Progenitor cell of endocrine pancreas (in vitro differentiated cells): ENCODE measurements at regions not wholly inside any gene's neighbourhood (a gene's known extent, or its start where the extent isn't known, plus 50 kb on each side); places are given as distances from the start of the nearest gene placed in this dataset.
"Not testable (repeated sequence)": the region's sequence is repeated elsewhere in the genome, so short reads cannot be mapped to it uniquely, and the experiment has no call there.

Experiments
- DNase-seq: peaks from one replicate; pipeline ENCODE4 v3.0.0; 2021; ENCODE audit warnings: low spot score; ENCODE audit not compliant: unreplicated experiment
- H3K27ac Mint-ChIP-seq: 2 replicates; pipeline ENCODE4 v1.8.0; 2021; ENCODE audit warnings: mild to moderate bottlenecking, moderate library complexity, mixed read lengths
- H3K27me3 Mint-ChIP-seq: 2 replicates; pipeline ENCODE4 v1.8.0; 2021; ENCODE audit warnings: mixed read lengths
- H3K36me3 Mint-ChIP-seq: 2 replicates; pipeline ENCODE4 v1.8.0; 2022; ENCODE audit warnings: mixed read lengths; ENCODE audit not compliant: insufficient read depth
- H3K4me1 Mint-ChIP-seq: 2 replicates; pipeline ENCODE4 v1.8.0; 2021; ENCODE audit warnings: low read depth, mixed read lengths
- H3K4me3 Mint-ChIP-seq: 2 replicates; pipeline ENCODE4 v1.8.0; 2021; ENCODE audit warnings: low read depth, mild to moderate bottlenecking, moderate library complexity, mixed read lengths
- H3K9me3 Mint-ChIP-seq: 2 replicates; pipeline ENCODE4 v1.8.0; 2021; ENCODE audit warnings: low read depth, mixed read lengths
- TF ChIP-seq, protein P1 (sequence below): fragments of 200-600 bp; sonication (generic); IDR thresholded peaks from one replicate; pipeline ENCODE4 v1.5.0; 2021; ENCODE audit warnings: antibody characterized with exemption, mild to moderate bottlenecking; ENCODE audit not compliant: unreplicated experiment

DNA sequence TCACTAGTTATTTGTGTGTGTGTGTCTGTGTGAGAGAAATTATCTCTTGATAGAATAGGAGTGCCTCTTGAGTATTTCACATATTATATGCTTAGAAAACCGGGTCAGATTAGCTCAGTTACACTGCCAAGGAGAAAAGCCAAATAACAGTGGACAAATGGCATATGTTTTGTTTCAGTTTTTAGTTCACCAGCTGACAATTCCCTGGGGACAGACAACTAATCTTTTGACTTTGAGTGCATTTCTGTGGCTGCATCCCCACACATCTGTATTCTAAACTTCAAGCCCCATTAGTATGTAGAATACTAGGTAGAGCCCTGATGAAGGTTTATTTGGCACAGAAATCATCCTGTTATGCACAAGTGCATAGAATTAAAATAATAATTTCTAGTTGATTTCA lies 227.7 kb upstream of the CNTN3 start:
- no peaks in the 10 kb centered on the region for H3K27me3 Mint-ChIP-seq
- peaks cover 8% of the 10 kb centered on the region for H3K4me1 Mint-ChIP-seq
- no peaks in the 10 kb centered on the region for H3K9me3 Mint-ChIP-seq
- no peak overlapping the region for H3K4me3 Mint-ChIP-seq
- no peaks in the 10 kb centered on the region for H3K36me3 Mint-ChIP-seq
- DNase-seq = no peak
- TF ChIP-seq, protein P1, sequence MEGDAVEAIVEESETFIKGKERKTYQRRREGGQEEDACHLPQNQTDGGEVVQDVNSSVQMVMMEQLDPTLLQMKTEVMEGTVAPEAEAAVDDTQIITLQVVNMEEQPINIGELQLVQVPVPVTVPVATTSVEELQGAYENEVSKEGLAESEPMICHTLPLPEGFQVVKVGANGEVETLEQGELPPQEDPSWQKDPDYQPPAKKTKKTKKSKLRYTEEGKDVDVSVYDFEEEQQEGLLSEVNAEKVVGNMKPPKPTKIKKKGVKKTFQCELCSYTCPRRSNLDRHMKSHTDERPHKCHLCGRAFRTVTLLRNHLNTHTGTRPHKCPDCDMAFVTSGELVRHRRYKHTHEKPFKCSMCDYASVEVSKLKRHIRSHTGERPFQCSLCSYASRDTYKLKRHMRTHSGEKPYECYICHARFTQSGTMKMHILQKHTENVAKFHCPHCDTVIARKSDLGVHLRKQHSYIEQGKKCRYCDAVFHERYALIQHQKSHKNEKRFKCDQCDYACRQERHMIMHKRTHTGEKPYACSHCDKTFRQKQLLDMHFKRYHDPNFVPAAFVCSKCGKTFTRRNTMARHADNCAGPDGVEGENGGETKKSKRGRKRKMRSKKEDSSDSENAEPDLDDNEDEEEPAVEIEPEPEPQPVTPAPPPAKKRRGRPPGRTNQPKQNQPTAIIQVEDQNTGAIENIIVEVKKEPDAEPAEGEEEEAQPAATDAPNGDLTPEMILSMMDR = no peak
- no peak overlapping the region for H3K27ac Mint-ChIP-seq

DNA sequence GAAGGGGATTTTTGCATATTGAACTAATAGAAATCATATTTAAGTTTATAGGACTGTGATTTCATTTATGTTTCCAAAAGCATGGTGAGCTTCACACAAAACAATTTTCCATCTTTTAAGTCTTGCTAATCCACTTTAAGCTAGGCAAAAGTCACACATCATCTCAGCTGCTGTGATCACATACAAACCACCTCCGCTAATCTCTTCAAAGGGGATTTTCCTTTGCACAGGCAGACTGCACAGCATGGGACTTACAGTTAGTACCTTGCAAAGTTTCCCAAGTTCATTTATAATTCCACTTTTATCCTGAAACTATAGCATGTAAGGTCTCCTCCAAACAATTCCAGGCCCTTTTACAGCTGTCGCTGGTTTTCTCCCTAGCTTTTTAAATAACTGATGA lies 225.1 kb upstream of the CNTN3 start:
- DNase-seq = no peak
- no peaks in the 10 kb centered on the region for H3K36me3 Mint-ChIP-seq
- TF ChIP-seq, protein P1 = no peak
- no peaks in the 10 kb centered on the region for H3K9me3 Mint-ChIP-seq
- H3K27ac Mint-ChIP-seq = no peak overlapping the region
- no peak overlapping the region for H3K4me3 Mint-ChIP-seq
- H3K4me1 Mint-ChIP-seq = peaks cover 11% of the 10 kb centered on the region
- H3K27me3 Mint-ChIP-seq = no peaks in the 10 kb centered on the region

GRCh38 chr3:74832925-74833324 lies 218.5 kb upstream of the CNTN3 start:
- TF ChIP-seq, protein P1 = no peak
- peaks cover 16% of the 10 kb centered on the region for H3K27me3 Mint-ChIP-seq
- H3K27ac Mint-ChIP-seq = no peak overlapping the region
- peaks cover 14% of the 10 kb centered on the region for H3K4me1 Mint-ChIP-seq
- no peak overlapping the region for H3K4me3 Mint-ChIP-seq
- H3K36me3 Mint-ChIP-seq = no peaks in the 10 kb centered on the region
- no peak for DNase-seq
- H3K9me3 Mint-ChIP-seq = no peaks in the 10 kb centered on the region

DNA sequence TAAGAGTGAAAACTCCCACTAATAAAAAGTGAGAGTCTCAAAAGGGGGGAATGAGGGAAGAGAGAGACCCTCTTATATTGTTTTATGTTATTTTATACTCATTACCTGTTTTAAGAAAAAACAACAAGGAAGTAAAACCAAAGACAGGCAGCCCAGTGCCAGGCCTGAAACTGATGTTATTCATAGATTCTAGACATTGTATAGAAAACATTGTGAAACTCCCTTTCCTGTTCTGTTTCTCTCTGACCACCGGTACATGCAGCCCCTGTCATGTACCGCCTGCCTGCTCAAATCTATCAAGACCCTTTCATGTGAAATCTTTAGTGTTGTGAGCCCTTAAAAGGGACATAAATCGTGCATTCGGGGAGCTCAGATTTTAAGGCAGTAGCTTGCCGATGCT lies 216.4 kb upstream of the CNTN3 start:
- peaks cover 16% of the 10 kb centered on the region for H3K27me3 Mint-ChIP-seq
- not testable (repeated sequence) for H3K36me3 Mint-ChIP-seq, H3K9me3 Mint-ChIP-seq, H3K4me3 Mint-ChIP-seq, H3K27ac Mint-ChIP-seq, H3K4me1 Mint-ChIP-seq, DNase-seq

GRCh38 chr3:74825404-74825803 lies 210.9 kb upstream of the CNTN3 start:
- H3K36me3 Mint-ChIP-seq, DNase-seq, H3K4me3 Mint-ChIP-seq, H3K27me3 Mint-ChIP-seq, H3K9me3 Mint-ChIP-seq, H3K4me1 Mint-ChIP-seq, H3K27ac Mint-ChIP-seq: not testable (repeated sequence)

DNA sequence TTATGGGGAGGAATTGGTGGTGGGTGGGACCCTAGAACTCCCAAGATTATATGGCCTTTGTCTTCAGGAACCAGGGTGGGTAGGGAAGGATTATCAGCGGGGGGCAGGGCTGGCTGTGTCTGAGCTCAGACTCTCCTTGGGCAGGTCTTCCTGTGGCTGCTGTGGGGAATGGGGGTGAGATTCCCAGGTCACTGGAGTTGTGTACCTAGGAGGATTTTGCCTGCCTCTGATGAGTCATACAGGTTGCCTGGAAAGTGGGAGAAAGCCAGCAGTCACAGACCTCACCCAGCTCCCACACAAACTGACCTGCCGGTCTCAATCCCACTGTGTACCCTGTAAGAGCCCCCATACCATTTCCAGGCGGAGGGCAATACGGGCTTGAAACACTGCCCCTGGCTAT lies 209.9 kb upstream of the CNTN3 start:
- Mint-ChIP-seq H3K4me1 (no peaks in the 10 kb centered on the region), H3K9me3 (peaks cover 20% of the 10 kb centered on the region), H3K27me3 (no peaks in the 10 kb centered on the region), H3K36me3 (no peaks in the 10 kb centered on the region), H3K27ac (no peak overlapping the region), H3K4me3 (no peak overlapping the region)
- no peak for DNase-seq
- TF ChIP-seq, protein P1 = no peak
